ENCODE measurements at regions not wholly inside any gene's neighbourhood (a gene's known extent, or its start where the extent isn't known, plus 50 kb on each side); places are given as distances from the start of the nearest gene placed in this dataset.

- DNase-seq: no peak
Observed at GRCh38 chr9:80085668-80086067, 513.9 kb downstream of the TLE4 start.

DNA sequence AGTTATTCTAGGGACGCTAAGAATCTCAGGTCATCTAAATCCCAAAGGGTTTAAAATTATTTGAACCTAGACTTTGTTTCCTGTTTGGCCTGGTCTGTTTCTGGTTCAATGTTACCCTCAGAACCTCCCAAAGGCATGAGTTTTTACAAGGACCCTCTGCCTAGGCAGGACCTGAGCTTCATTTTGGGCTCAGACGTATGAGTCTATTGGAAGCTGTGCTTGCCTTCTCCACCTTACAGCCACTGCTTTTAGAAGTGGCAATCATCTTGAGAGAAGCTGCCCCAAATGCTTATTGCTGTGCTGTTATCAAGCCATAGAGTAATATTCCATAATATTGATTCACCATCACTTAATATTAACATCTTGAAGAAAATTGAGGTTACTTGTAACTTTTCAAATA is 510.4 kb downstream of the TLE4 start:
- no peak for DNase-seq

GRCh38 chr9:80078826-80079225 is 507.1 kb downstream of the TLE4 start:
- DNase-seq: no peak

DNA sequence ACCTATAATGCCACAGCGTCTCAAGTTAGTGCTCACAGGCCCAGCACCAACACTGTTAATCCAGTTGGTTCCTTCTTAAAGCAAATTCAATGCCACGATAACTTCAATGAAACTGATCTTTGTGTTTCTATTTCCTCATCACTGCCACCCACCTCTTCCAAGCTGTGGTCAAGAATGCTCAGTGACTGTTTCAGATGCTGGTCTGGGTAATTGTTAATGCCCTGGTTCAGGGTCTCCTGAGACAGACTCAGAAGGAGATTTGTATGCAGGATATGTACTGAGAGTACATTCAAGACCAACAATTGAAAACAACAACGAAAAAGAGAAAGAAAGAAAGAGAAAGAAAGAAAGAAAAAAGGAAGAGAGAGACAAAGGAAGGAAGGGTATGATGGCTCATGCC is 505.3 kb downstream of the TLE4 start:
- no peak for DNase-seq

DNA sequence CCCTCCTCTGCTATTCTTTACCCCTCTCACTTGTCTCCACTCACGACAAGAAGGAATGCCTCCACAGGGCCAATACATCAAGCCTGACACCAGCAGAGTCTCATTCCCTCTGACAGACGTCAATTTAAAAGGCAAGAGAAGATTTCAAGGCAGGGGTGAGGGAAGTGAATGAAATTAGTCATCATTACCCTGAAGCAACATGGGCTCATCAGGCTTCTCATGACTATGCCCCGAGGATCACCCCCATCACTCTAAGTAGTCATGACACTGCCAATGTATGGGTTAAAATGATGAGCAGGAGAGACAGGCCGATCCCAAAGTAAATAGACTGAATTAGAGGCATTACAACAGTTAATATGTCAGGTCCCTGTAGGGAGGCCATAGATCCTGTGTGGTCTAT is 504.4 kb downstream of the TLE4 start:
- DNase-seq: no peak

- no peak for DNase-seq
Observed at GRCh38 chr9:80074439-80074838, 502.7 kb downstream of the TLE4 start.

DNA sequence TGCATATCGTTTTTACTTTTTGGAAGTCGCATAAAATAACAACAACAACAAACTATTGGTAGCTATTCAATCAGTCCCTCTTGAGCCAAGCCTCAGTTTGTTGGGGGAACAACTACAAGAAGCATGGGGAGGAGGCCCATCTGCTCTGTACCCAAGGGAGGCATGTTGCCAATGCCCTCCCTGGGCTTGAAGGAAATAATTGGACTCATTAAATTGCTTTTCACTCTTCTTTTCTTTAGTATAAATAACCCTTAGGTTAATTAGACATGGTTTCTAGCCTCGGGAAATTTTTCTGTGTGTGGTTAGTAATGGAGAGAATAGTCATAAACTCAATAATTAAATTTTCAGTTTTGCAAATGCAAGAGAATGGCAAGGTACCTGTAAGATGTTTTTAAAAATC is 500.7 kb downstream of the TLE4 start:
- DNase-seq: no peak

- no peak for DNase-seq
Observed at GRCh38 chr9:80070071-80070742, 498.4 kb downstream of the TLE4 start.

DNA sequence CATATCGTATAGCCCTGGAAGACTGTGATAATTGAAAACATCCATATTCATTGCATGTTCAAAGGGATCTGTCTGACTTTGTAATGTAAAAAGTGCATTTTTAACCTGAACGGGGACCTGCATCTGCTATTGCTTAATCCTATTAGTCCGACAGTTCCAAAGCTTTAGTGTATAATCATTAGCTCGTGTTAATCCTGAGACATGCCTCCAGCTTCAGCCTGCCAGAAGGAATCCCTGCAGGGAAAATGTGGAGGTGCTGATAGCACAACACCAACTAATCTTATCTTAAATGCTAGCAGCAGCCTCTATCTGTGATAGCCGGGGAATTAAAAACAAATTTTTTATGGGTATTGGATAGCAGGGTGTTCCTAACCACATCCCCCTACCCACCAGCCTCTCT is 495.2 kb downstream of the TLE4 start:
- no peak for DNase-seq

DNA sequence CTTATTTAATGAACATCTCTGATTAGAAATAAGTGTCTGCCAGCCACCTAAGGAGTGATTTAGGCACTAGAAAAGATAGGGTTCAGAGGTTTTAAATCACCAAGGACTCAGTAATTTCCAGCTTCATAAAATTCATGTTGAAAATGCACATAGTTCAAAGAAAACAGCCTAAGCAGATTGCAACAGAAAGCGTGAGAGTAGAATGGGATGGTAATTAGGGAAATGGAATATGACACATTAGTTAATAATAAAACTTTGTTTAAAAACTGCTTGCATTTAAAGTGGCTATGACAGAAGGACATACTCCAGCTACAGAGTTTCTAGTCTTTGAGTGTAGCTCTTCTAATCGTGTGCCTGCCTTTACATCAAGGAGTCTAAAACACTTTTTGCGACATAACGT is 490.8 kb downstream of the TLE4 start:
- DNase-seq: no peak

- no peak for DNase-seq
Observed at GRCh38 chr9:80061940-80062339, 490.2 kb downstream of the TLE4 start.

DNA sequence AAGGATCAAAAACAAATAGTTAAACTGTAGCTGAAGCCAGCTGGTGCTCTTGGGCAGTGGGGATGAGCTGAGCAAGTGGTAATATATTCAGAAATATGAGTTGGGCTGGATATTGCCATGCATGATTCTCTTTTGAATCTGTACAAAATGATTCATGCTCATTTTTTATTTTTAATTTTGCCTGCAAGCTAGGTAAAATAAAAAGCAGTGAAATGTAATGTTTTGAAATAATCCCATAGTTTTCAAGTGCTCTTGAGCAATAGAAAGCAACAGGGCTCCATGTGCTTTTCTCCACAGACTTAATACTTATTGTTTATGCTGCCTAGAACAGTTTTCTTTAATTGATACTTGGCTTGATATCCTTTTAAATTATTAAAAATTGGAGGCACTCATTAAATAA is 489.3 kb downstream of the TLE4 start:
- DNase-seq: no peak

- DNase-seq: no peak
Observed at GRCh38 chr9:80059979-80060378, 488.2 kb downstream of the TLE4 start.

- no peak for DNase-seq
Observed at GRCh38 chr9:80059191-80059590, 487.4 kb downstream of the TLE4 start.

DNA sequence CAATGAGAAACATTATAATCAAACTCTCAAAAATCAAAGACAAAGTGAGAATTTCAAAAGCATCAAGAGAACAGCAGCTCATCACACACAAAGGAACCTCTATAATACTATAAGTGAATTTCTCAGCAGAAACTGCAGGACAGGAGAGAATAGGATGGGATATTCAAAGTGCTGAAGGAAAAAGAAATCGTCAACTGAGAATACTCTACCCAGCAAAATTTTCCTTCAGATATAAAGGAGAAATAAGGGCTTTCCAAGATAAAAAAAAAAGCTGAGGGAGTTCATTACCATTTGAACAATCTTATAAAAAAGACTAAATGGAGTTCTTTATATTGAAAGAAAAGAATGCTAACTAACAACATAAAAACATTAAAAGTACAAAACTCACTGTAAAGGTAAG is 481.1 kb downstream of the TLE4 start:
- no peak for DNase-seq

GRCh38 chr9:80049096-80049782 is 477.5 kb downstream of the TLE4 start:
- DNase-seq: no peak

- no peak for DNase-seq
Observed at GRCh38 chr9:80046481-80046880, 474.7 kb downstream of the TLE4 start.

DNA sequence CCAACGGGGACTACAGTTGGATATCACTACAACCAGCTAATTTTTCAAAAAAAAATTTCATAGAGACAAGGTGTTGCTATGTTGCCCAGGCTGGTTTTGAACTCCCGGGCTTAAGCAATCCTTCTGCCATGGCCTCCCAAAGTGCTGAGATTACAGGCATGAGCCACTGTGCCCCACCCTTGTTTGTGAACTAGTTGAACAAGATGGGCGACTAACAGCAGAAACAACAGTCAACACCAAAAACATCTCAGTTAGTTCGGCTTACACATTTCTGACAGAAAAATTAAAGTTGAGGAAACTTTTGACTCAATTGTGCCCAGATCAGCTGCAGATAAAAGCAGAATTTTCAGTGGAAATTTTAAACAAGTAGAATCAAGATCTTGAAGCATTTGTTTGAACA is 470.1 kb downstream of the TLE4 start:
- DNase-seq: no peak

- DNase-seq: no peak
Observed at GRCh38 chr9:80040457-80040856, 468.7 kb downstream of the TLE4 start.

DNA sequence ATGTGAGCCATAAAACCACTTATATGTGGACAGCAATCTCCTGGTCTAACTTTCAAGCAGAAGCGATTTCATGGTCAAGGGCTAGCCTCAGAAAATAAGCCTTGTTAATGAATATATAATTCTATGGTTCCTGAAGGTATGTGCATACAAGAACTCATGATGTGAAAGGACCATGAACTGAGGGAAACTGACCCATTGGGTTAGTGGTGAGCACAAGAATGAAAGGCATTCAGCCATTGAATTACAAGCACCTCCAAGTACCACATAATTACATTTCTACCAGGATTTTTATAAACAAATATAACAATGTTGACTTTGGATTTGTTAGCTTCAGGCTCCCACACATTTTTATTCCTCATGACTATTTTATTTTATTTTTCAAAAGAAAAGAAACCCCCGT is 459.0 kb downstream of the TLE4 start:
- no peak for DNase-seq

DNA sequence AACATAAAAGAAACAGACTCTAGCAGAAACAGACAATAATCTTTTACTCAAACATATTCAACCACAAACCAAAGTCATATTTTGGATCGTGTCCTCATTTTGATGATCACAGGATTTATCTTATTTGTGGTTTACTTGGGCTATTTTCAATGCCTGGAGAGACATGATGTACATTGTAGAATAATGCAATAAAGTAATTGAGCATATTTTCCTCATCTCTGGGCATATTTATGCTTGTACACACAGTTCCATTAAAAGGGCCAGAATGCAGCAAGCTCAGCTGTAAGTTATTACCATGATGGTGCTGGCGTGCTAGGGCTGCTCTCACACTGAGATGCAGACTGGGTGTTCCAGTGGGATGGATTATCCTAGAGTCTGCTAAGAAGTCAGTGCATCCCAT is 456.7 kb downstream of the TLE4 start:
- DNase-seq: no peak

DNA sequence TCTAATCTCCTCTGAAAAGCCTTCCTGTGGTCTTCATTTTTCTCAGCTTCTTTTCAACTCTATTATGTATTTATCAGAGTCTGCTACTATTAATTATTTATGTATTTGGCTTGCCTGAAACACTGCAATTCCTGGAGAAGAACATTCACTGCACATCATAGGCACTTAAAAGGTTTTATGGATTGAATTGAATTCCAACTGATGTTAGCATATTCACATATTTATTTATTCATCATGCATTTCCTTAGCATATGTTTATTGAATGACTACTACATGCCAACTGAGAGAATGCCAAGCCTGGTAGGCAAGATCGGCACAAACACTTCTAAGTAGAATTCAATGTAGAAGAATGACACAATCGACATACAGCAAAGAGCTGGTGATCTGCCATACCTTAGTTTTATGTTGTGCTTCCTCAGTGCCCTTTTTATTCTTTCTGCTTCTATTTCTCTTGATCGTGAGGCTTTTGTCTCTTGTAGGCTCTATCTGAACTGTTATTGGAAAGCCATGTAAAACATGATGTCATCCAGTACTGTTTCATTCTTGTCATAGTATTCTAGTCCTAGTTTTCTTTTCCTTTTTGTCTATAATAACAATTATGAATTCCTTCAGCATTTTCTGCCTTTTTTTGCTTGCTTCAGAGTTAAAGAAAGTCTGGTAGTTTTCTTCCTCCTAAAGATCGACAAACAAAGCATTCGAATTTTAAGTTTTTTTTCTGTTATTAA is 454.2 kb downstream of the TLE4 start:
- DNase-seq: no peak

DNA sequence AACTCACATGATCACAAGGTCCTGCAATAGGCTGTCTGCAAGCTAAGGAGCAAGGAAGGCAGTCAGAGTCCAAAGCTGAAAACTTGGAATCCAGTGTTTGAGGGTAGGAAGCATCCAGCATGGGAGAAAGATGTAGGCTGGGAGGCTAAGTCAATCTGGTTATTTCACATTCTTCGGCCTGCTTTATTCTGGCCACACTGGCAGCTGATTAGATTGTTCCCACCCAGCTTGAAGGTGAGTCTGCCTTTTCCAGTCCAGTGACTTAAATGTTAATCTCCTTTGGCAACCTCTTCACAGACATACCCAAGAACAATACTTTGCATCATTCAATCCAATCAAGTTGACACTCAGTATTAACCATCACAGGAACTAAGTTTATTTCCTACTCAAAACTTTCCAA is 453.4 kb downstream of the TLE4 start:
- no peak for DNase-seq

GRCh38 chr9:80020530-80020929 is 448.8 kb downstream of the TLE4 start:
- no peak for DNase-seq

All from AML-193 (cell line).